ENCODE measurements at regions not wholly inside any gene's neighbourhood (a gene's known extent, or its start where the extent isn't known, plus 50 kb on each side); places are given as distances from the start of the nearest gene placed in this dataset.

- TF ChIP-seq EZH2phosphoT487 (IDR thresholded peaks at IDR 0.05; ENCODE audit: borderline replicate concordance) (no peak), CTCF (conservative IDR thresholded peaks at IDR 0.05; ENCODE audit: low read length) (no peak)
These were observed 401.2 kb downstream of the PTH2R start for GRCh38 chr2:208807756-208808155.

All from Loucy (cell line).